ENCODE measurements at regions not wholly inside any gene's neighbourhood (a gene's known extent, or its start where the extent isn't known, plus 50 kb on each side); places are given as distances from the start of the nearest gene placed in this dataset.

DNA sequence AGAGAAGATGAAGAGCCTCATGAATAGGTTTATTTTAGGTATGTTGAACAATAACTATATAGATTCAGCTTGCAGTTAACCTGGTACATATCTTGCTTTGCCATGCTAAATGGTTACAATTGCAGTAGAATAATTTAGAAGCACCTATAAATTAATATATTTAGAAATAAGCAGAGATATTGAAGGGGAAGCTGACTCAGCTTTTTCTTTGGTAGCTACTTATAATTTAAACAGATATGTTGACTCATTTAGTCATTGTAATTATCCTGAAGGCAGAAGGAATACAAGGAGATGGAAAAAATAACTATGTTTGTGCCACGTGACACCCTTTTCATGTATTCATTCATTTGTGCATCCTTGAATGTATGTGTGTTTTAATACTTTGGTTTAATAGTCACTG is 755.5 kb downstream of the SUCLG1 start:
- no peak for TF ChIP-seq CTCF (conservative IDR thresholded peaks at IDR 0.05; ENCODE audit: low read depth, low read length)
- TF ChIP-seq EZH2phosphoT487 (IDR thresholded peaks at IDR 0.05; ENCODE audit: borderline replicate concordance, low read length), result no peak
